GM18502 (cell line): ENCODE measurements at regions not wholly inside any gene's neighbourhood (a gene's known extent, or its start where the extent isn't known, plus 50 kb on each side); places are given as distances from the start of the nearest gene placed in this dataset.
"Not testable (repeated sequence)": the region's sequence is repeated elsewhere in the genome, so short reads cannot be mapped to it uniquely, and the experiment has no call there.

Experiments
- ATAC-seq: cut with Tn5 transposase; IDR thresholded peaks from one replicate; pipeline ENCODE4 v1.9.1; 2021; ENCODE audit warnings: mild to moderate bottlenecking; ENCODE audit not compliant: unreplicated experiment, poor library complexity

GRCh38 chr7:150093897-150094296 is 220.1 kb downstream of the ATP6V0E2 start:
- ATAC-seq = not testable (repeated sequence)

GRCh38 chr7:150096213-150096994 is 222.6 kb downstream of the ATP6V0E2 start:
- not testable (repeated sequence) for ATAC-seq

- ATAC-seq = not testable (repeated sequence)
Measured at GRCh38 chr7:150098592-150098991, 224.6 kb upstream of the LRRC61 start.

- not testable (repeated sequence) for ATAC-seq
Measured at GRCh38 chr7:150101282-150101681, 221.9 kb upstream of the LRRC61 start.

- ATAC-seq = not testable (repeated sequence)
Measured at GRCh38 chr7:150107283-150107682, 215.9 kb upstream of the LRRC61 start.

- ATAC-seq = not testable (repeated sequence)
Measured at GRCh38 chr7:150110375-150110820, 212.8 kb upstream of the LRRC61 start.

- not testable (repeated sequence) for ATAC-seq
Measured at GRCh38 chr7:150110882-150111281, 212.3 kb upstream of the LRRC61 start.

- not testable (repeated sequence) for ATAC-seq
Measured at GRCh38 chr7:150111373-150112139, 211.6 kb upstream of the LRRC61 start.

- not testable (repeated sequence) for ATAC-seq
Measured at GRCh38 chr7:150113301-150113700, 209.9 kb upstream of the LRRC61 start.

- not testable (repeated sequence) for ATAC-seq
Measured at GRCh38 chr7:150114591-150114990, 208.6 kb upstream of the LRRC61 start.

- not testable (repeated sequence) for ATAC-seq
Measured at GRCh38 chr7:150119966-150120365, 203.2 kb upstream of the LRRC61 start.

GRCh38 chr7:150125831-150126230 is 197.3 kb upstream of the LRRC61 start:
- ATAC-seq = not testable (repeated sequence)

GRCh38 chr7:150134451-150134850 is 188.7 kb upstream of the LRRC61 start:
- ATAC-seq = not testable (repeated sequence)

GRCh38 chr7:150135620-150136190 is 187.4 kb upstream of the LRRC61 start:
- not testable (repeated sequence) for ATAC-seq

- not testable (repeated sequence) for ATAC-seq
Measured at GRCh38 chr7:150139840-150140239, 183.3 kb upstream of the LRRC61 start.

GRCh38 chr7:150141525-150142345 is 181.4 kb upstream of the LRRC61 start:
- not testable (repeated sequence) for ATAC-seq

GRCh38 chr7:150146124-150146523 is 177.0 kb upstream of the LRRC61 start:
- not testable (repeated sequence) for ATAC-seq

GRCh38 chr7:150147524-150147923 is 175.6 kb upstream of the LRRC61 start:
- ATAC-seq = not testable (repeated sequence)

- ATAC-seq = not testable (repeated sequence)
Measured at GRCh38 chr7:150156015-150156414, 167.1 kb upstream of the LRRC61 start.

- not testable (repeated sequence) for ATAC-seq
Measured at GRCh38 chr7:150158696-150159095, 164.5 kb upstream of the LRRC61 start.
